Left colon (tissue), 2 donors: ENCODE measurements at regions not wholly inside any gene's neighbourhood (a gene's known extent, or its start where the extent isn't known, plus 50 kb on each side); places are given as distances from the start of the nearest gene placed in this dataset.
"Not testable (repeated sequence)": the region's sequence is repeated elsewhere in the genome, so short reads cannot be mapped to it uniquely, and the experiment has no call there.

Experiments
- ATAC-seq: fragments of 200-7000 bp; cut with Tn5 transposase; one replicate; pipeline ENCODE4 v1.9.1; 2020; ENCODE audit warnings: mild to moderate bottlenecking, moderate library complexity
- DNase-seq, 2 donors: peaks; one replicate each; pipeline ENCODE4 v3.0.0-alpha.2; 2020
- intact Hi-C, 2 donors: fragments of 100-400 bp; cut with DNase I in 1 of 2; cut with micrococcal nuclease in 1 of 2; formaldehyde crosslinking; loops; one replicate each; pipeline versions ENCODE4 v1.11.2 to v1.14.0; 2022; cut with DNase I, micrococcal nuclease
- donor health status: DM: no; HTN: no; CAD: no.
- donor health status: DM: yes; HTN: yes; CAD: no.

GRCh38 chr10:9097991-9098306 lies 1043.5 kb downstream of the GATA3 start:
- DNase-seq (no peak), ATAC-seq (no peak)
- intact Hi-C loops = no loop called here

- intact Hi-C loops = no loop called here
- ATAC-seq = no peak
- no peak for DNase-seq
Measured at GRCh38 chr10:9102026-9102425, 1047.5 kb downstream of the GATA3 start.

- DNase-seq (no peak), ATAC-seq (no peak)
- intact Hi-C loops = no loop called here
Measured at GRCh38 chr10:9103301-9103700, 1048.8 kb downstream of the GATA3 start.

- DNase-seq (no peak), ATAC-seq (no peak)
- intact Hi-C loops = no loop called here
Measured at GRCh38 chr10:9111976-9112375, 1057.5 kb downstream of the GATA3 start.

GRCh38 chr10:9126728-9127127 lies 1072.2 kb downstream of the GATA3 start:
- ATAC-seq (no peak), DNase-seq (no peak)
- intact Hi-C loops = no loop called here

GRCh38 chr10:9137368-9137767 lies 1082.9 kb downstream of the GATA3 start:
- no peak for ATAC-seq
- DNase-seq = no peak
- intact Hi-C loops = no loop called here

- ATAC-seq, DNase-seq, intact Hi-C loops: not testable (repeated sequence)
Measured at GRCh38 chr10:9138829-9139228, 1084.3 kb downstream of the GATA3 start.

- intact Hi-C loops = no loop called here
- DNase-seq (no peak), ATAC-seq (no peak)
Measured at GRCh38 chr10:9140373-9140772, 1085.9 kb downstream of the GATA3 start.

- DNase-seq = peak in 1 of 2 donors; percentile 5
- intact Hi-C loops = no loop called here
- peak; percentile 51 for ATAC-seq
Measured at GRCh38 chr10:9147475-9147874, 1093.0 kb downstream of the GATA3 start.

GRCh38 chr10:9149134-9149533 lies 1094.6 kb downstream of the GATA3 start:
- ATAC-seq (no peak), DNase-seq (no peak)
- intact Hi-C loops = no loop called here

- DNase-seq, ATAC-seq, intact Hi-C loops: not testable (repeated sequence)
Measured at GRCh38 chr10:9153057-9153456, 1098.6 kb downstream of the GATA3 start.

- no peak for DNase-seq
Measured at GRCh38 chr10:9157656-9158055, 1103.2 kb downstream of the GATA3 start.

GRCh38 chr10:9158675-9159074 lies 1104.2 kb downstream of the GATA3 start:
- intact Hi-C loops = no loop called here
- DNase-seq (no peak), ATAC-seq (no peak)

More at GRCh38 chr10:9157656-9158055, 1103.2 kb downstream of the GATA3 start:
- no peak for ATAC-seq
- intact Hi-C loops = no loop called here

GRCh38 chr10:9160275-9160674 lies 1105.8 kb downstream of the GATA3 start:
- intact Hi-C loops = no loop called here
- ATAC-seq (no peak), DNase-seq (no peak)

- intact Hi-C loops = no loop called here
- ATAC-seq = no peak
- no peak for DNase-seq
Measured at GRCh38 chr10:9163699-9164098, 1109.2 kb downstream of the GATA3 start.

GRCh38 chr10:9166770-9167169 lies 1112.3 kb downstream of the GATA3 start:
- ATAC-seq (no peak), DNase-seq (no peak)
- intact Hi-C loops = no loop called here

GRCh38 chr10:9172276-9172675 lies 1117.8 kb downstream of the GATA3 start:
- intact Hi-C loops = no loop called here
- DNase-seq (no peak), ATAC-seq (no peak)

- ATAC-seq (no peak), DNase-seq (no peak)
- intact Hi-C loops = no loop called here
Measured at GRCh38 chr10:9175200-9175599, 1120.7 kb downstream of the GATA3 start.

GRCh38 chr10:9183197-9183880 lies 1128.9 kb downstream of the GATA3 start:
- DNase-seq, intact Hi-C loops, ATAC-seq: not testable (repeated sequence)

GRCh38 chr10:9188022-9188810 lies 1133.7 kb downstream of the GATA3 start:
- ATAC-seq (no peak), DNase-seq (no peak)
- intact Hi-C loops = no loop called here

GRCh38 chr10:9189448-9189847 lies 1135.0 kb downstream of the GATA3 start:
- ATAC-seq (no peak), DNase-seq (no peak)
- intact Hi-C loops = no loop called here
